H1 (cell line): ENCODE measurements at regions not wholly inside any gene's neighbourhood (a gene's known extent, or its start where the extent isn't known, plus 50 kb on each side); places are given as distances from the start of the nearest gene placed in this dataset.

Experiments used
- CTCF ChIA-PET: fragments of 300-600 bp; sonication (Branson Sonifier 250); formaldehyde crosslinking; loops from one replicate; lab custom pipeline; 2021; ENCODE audit not compliant: partially characterized antibody; lab: Charles Lee
- POLR2A ChIA-PET: fragments of 300-600 bp; sonication (Branson Sonifier 250); formaldehyde crosslinking; loops from one replicate; lab custom pipeline; 2021; ENCODE audit warnings: inconsistent platforms; ENCODE audit not compliant: partially characterized antibody; lab: Charles Lee
- DNase-seq, 2 experiments: peaks; one replicate each; pipeline versions ENCODE4 v3.0.0 to v3.0.0-alpha.2; 2010 to 2022; ENCODE audit warnings: low spot score in 2 of 2, low read depth in 1 of 2, mixed read lengths in 1 of 2
- FAIRE-seq: peaks from 2 replicates; lab custom pipeline; 2011; peaks lifted over from hg19 to GRCh38; lab: Jason Lieb, UNC
- H2AFZ ChIP-seq: 2 replicates; pipeline ENCODE4 v1.8.1; 2012; ENCODE audit warnings: low read length, inconsistent platforms
- H2AK5ac ChIP-seq: 2 replicates; pipeline ENCODE4 v1.6.1; 2013; ENCODE audit warnings: low read depth, low read length
- H2BK120ac ChIP-seq: replicated peaks from 2 replicates; pipeline ENCODE3; 2013; ENCODE audit warnings: low read depth, low read length, inconsistent platforms
- H2BK12ac ChIP-seq: 2 replicates; pipeline ENCODE4 v1.6.1; 2013; ENCODE audit warnings: low read depth, low read length
- H2BK15ac ChIP-seq: 2 replicates; pipeline ENCODE4 v1.6.1; 2013; ENCODE audit warnings: low read length
- H2BK20ac ChIP-seq: 2 replicates; pipeline ENCODE4 v1.6.1; 2013; ENCODE audit warnings: low read length
- H2BK5ac ChIP-seq: 2 replicates; pipeline ENCODE4 v1.6.1; 2013; ENCODE audit warnings: low read depth, low read length
- H3K14ac ChIP-seq: 2 replicates; pipeline ENCODE4 v1.6.1; 2013; ENCODE audit warnings: inconsistent platforms; ENCODE audit not compliant: insufficient read length
- H3K18ac ChIP-seq: 2 replicates; pipeline ENCODE4 v1.6.1; 2013; ENCODE audit warnings: low read length; ENCODE audit errors: extremely low read depth
- H3K23ac ChIP-seq: 2 replicates; pipeline ENCODE4 v1.6.1; 2013; ENCODE audit warnings: inconsistent platforms; ENCODE audit not compliant: insufficient read length
- H3K23me2 ChIP-seq: 2 replicates; pipeline ENCODE4 v1.6.1; 2013; ENCODE audit warnings: low read depth, low read length
- H3K27ac ChIP-seq: 2 replicates; pipeline ENCODE4 v1.6.1; 2011; ENCODE audit warnings: low read depth, low read length, inconsistent platforms
- H3K27me3 ChIP-seq, 4 experiments: replicated peaks in 1 of 4; 1 replicate in 1 of 4; 2 replicates in 3 of 4; pipeline versions ENCODE4 v1.6.1 to v1.8.1; 2011 to 2013; ENCODE audit warnings: low read length in 3 of 4, mild to moderate bottlenecking in 3 of 4, inconsistent platforms in 2 of 4, mixed read lengths in 2 of 4, moderate library complexity in 1 of 4; ENCODE audit not compliant: control insufficient read depth in 3 of 4, insufficient read depth in 3 of 4; ENCODE audit errors: extremely low read depth in 1 of 4
- H3K36me3 ChIP-seq, 4 experiments: 2 replicates each; pipeline versions ENCODE4 v1.6.1 to v1.8.1; 2011 to 2013; ENCODE audit warnings: mild to moderate bottlenecking in 4 of 4, low read length in 3 of 4, moderate library complexity in 2 of 4, control low read depth in 1 of 4, inconsistent platforms in 1 of 4; ENCODE audit not compliant: insufficient read depth in 4 of 4, control insufficient read depth in 2 of 4
- H3K4ac ChIP-seq: replicated peaks from 2 replicates; pipeline ENCODE3; 2013; ENCODE audit warnings: low read length, low read depth, mixed read lengths, inconsistent platforms; ENCODE audit not compliant: insufficient read length
- H3K4me1 ChIP-seq, 4 experiments: replicated peaks in 1 of 4; 1 replicate in 1 of 4; 2 replicates in 3 of 4; pipeline versions ENCODE4 v1.6.1 to v1.8.1; 2011 to 2013; ENCODE audit warnings: low read length in 3 of 4, inconsistent platforms in 2 of 4, mixed read lengths in 1 of 4; ENCODE audit not compliant: insufficient read depth in 4 of 4, control insufficient read depth in 3 of 4
- H3K4me2 ChIP-seq, 2 experiments: 2 replicates each; pipeline versions ENCODE4 v1.6.1 to v1.8.1; 2011 to 2013; ENCODE audit warnings: low read depth in 2 of 2, low read length in 2 of 2, control low read depth in 1 of 2, inconsistent platforms in 1 of 2, mild to moderate bottlenecking in 1 of 2; ENCODE audit not compliant: insufficient read depth in 1 of 2
- H3K4me3 ChIP-seq, 4 experiments: fragments of 200-600, 300-600 bp in 1 of 4; sonication (generic), shearing (Covaris generic), sonication (Bioruptor Twin) in 1 of 4; 2 replicates each; pipeline versions ENCODE4 v1.5.1 to v1.8.1; 2011 to 2016; ENCODE audit warnings: low read length in 4 of 4, low read depth in 3 of 4, control low read depth in 2 of 4, inconsistent platforms in 2 of 4, mild to moderate bottlenecking in 2 of 4, mixed read lengths in 1 of 4, moderate library complexity in 1 of 4; ENCODE audit not compliant: insufficient read depth in 2 of 4; ENCODE audit errors: extremely low read depth in 1 of 4
- H3K56ac ChIP-seq: replicated peaks from 2 replicates; pipeline ENCODE3; 2013; ENCODE audit warnings: low read depth, mild to moderate bottlenecking, mixed read lengths, low read length, inconsistent platforms; ENCODE audit not compliant: insufficient read length
- H3K79me1 ChIP-seq: 2 replicates; pipeline ENCODE4 v1.6.1; 2013; ENCODE audit warnings: low read depth, low read length, control low read depth
- H3K79me2 ChIP-seq, 2 experiments: 2 replicates each; pipeline versions ENCODE4 v1.6.1 to v1.8.1; 2012 to 2013; ENCODE audit warnings: low read length in 2 of 2, mild to moderate bottlenecking in 2 of 2, inconsistent platforms in 1 of 2; ENCODE audit not compliant: insufficient read depth in 2 of 2, control insufficient read depth in 1 of 2
- H3K9ac ChIP-seq, 4 experiments: replicated peaks in 1 of 4; 1 replicate in 1 of 4; 2 replicates in 3 of 4; pipeline versions ENCODE4 v1.6.1 to v1.8.1; 2011 to 2013; ENCODE audit warnings: low read depth in 3 of 4, low read length in 3 of 4, control low read depth in 2 of 4, mild to moderate bottlenecking in 2 of 4, moderate library complexity in 2 of 4, inconsistent platforms in 1 of 4; ENCODE audit errors: extremely low read depth in 1 of 4
- H3K9me3 ChIP-seq, 2 experiments: 2 replicates each; pipeline versions ENCODE4 v1.6.1 to v1.8.1; 2012 to 2013; ENCODE audit warnings: mild to moderate bottlenecking in 2 of 2, moderate library complexity in 2 of 2, control low read depth in 1 of 2, inconsistent platforms in 1 of 2, low read depth in 1 of 2, low read length in 1 of 2, mixed read lengths in 1 of 2; ENCODE audit not compliant: insufficient read depth in 2 of 2
- H4K20me1 ChIP-seq, 2 experiments: replicated peaks in 1 of 2; 2 replicates each; pipeline versions ENCODE3 to v1.8.1; 2011 to 2013; ENCODE audit warnings: inconsistent platforms in 2 of 2, low read length in 2 of 2, mild to moderate bottlenecking in 1 of 2; ENCODE audit not compliant: insufficient read depth in 2 of 2, control insufficient read depth in 1 of 2
- H4K5ac ChIP-seq: 2 replicates; pipeline ENCODE4 v1.6.1; 2013; ENCODE audit warnings: low read length, low read depth, mixed read lengths, inconsistent platforms; ENCODE audit not compliant: insufficient read length
- H4K8ac ChIP-seq: 2 replicates; pipeline ENCODE4 v1.8.0; 2013; ENCODE audit warnings: mild to moderate bottlenecking, moderate library complexity, low read length, inconsistent platforms; ENCODE audit not compliant: insufficient read depth; ENCODE audit errors: extremely low read depth
- H4K91ac ChIP-seq: replicated peaks from 2 replicates; pipeline ENCODE3; 2013; ENCODE audit warnings: low read length, mixed read lengths, inconsistent platforms; ENCODE audit not compliant: insufficient read length
- TBP ChIP-seq: IDR thresholded peaks from 2 replicates; pipeline ENCODE4 v1.6.1; 2011; ENCODE audit warnings: low read depth, low read length, improper control_type of control experiment
- WGBS, 2 experiments: shearing (Covaris generic) in 1 of 2; methylation state at CpG; one replicate each; pipeline versions ENCODE4 v1.1.6 to v1.1.7; 2013 to 2015; ENCODE audit warnings: low lambda C conversion rate in 2 of 2, mixed read lengths in 2 of 2, inconsistent platforms in 1 of 2, low coverage in 1 of 2, missing lambda C conversion rate in 1 of 2; ENCODE audit not compliant: insufficient replicate concordance in 2 of 2, insufficient coverage in 1 of 2, insufficient read length in 1 of 2; ENCODE audit errors: extremely low coverage in 1 of 2, missing lambda C conversion rate in 1 of 2; 5-methylcytosine and 5-hydroxymethylcytosine counted together

DNA sequence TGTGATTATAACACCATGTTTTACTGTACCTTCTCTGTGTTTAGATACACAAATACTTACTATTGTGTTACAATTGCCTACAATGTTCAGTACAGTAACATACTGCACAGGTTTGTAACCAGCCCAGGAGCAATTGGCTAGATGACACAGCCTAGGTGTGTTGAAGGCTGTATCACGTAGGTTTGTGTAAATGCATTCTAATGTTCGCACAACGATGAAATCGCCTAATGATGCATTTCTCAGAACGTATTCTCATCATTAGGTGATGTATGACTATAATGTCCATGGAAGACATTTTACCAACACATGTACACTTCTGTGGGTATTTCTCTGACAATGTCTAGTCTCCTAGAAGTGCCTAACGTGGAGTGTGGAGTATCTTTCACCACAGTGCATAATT lies 165.9 kb upstream of the KLF7 start:
- ChIA-PET POLR2A (no interaction called here), CTCF (interaction anchor here (0.7 to 1.5 kb wide), 2 partner anchors 11 to 101 kb away, joined by 3 to 4 read pairs; no protein-coding TSS in a partner anchor)
- H3K23me2 ChIP-seq, result no peaks in the 10 kb centered on the region
- no peak for TF ChIP-seq TBP
- no peak overlapping the region for H2BK12ac ChIP-seq
- no peaks in the 10 kb centered on the region for H3K79me1 ChIP-seq
- H3K9me3 ChIP-seq, result no peaks in the 10 kb centered on the region
- no peak overlapping the region for H2BK5ac ChIP-seq
- H4K91ac ChIP-seq, result no peak overlapping the region
- H4K5ac ChIP-seq, result no peak overlapping the region
- peak overlapping the region; percentile 70 for H2BK120ac ChIP-seq
- no peak overlapping the region for H3K18ac ChIP-seq
- H4K20me1 ChIP-seq, result no peaks in the 10 kb centered on the region
- no peak overlapping the region for H2BK20ac ChIP-seq
- no peak overlapping the region for H2AK5ac ChIP-seq
- H3K23ac ChIP-seq, result no peak overlapping the region
- H2BK15ac ChIP-seq, result no peak overlapping the region
- no peak overlapping the region for H3K4me3 ChIP-seq
- H3K56ac ChIP-seq, result no peak overlapping the region
- no peaks in the 10 kb centered on the region for H3K79me2 ChIP-seq
- DNase-seq (no peak), FAIRE-seq (no peak)
- no peaks in the 10 kb centered on the region for H3K36me3 ChIP-seq
- no peak overlapping the region for H3K9ac ChIP-seq
- 92% methylated on average over 6 of the region's 6 CpGs; no CpG with 5 or more reads in 1 of the 2 experiments for WGBS, 2 experiments
- H3K27ac ChIP-seq, result no peak overlapping the region
- H3K27me3 ChIP-seq, result no peaks in the 10 kb centered on the region
- H3K4me1 ChIP-seq, result peaks cover 4 to 18% (median 14%) of the 10 kb centered on the region in 4 experiments; a peak in 6 of 7 replicates
- no peak overlapping the region for H3K4ac ChIP-seq
- no peak overlapping the region for H4K8ac ChIP-seq
- no peak overlapping the region for H2AFZ ChIP-seq
- H3K14ac ChIP-seq, result no peak overlapping the region
- no peak overlapping the region for H3K4me2 ChIP-seq
